Right renal cortex interstitium (tissue), 3 donors: ENCODE measurements at regions not wholly inside any gene's neighbourhood (a gene's known extent, or its start where the extent isn't known, plus 50 kb on each side); places are given as distances from the start of the nearest gene placed in this dataset.
"Not testable (repeated sequence)": the region's sequence is repeated elsewhere in the genome, so short reads cannot be mapped to it uniquely, and the experiment has no call there.

Source experiments
- DNase-seq, 3 donors: peaks; one replicate each; pipeline ENCODE4 v3.0.0-alpha.2; 2013; ENCODE audit warnings: low read depth in 3 of 3, low spot score in 2 of 3

DNA sequence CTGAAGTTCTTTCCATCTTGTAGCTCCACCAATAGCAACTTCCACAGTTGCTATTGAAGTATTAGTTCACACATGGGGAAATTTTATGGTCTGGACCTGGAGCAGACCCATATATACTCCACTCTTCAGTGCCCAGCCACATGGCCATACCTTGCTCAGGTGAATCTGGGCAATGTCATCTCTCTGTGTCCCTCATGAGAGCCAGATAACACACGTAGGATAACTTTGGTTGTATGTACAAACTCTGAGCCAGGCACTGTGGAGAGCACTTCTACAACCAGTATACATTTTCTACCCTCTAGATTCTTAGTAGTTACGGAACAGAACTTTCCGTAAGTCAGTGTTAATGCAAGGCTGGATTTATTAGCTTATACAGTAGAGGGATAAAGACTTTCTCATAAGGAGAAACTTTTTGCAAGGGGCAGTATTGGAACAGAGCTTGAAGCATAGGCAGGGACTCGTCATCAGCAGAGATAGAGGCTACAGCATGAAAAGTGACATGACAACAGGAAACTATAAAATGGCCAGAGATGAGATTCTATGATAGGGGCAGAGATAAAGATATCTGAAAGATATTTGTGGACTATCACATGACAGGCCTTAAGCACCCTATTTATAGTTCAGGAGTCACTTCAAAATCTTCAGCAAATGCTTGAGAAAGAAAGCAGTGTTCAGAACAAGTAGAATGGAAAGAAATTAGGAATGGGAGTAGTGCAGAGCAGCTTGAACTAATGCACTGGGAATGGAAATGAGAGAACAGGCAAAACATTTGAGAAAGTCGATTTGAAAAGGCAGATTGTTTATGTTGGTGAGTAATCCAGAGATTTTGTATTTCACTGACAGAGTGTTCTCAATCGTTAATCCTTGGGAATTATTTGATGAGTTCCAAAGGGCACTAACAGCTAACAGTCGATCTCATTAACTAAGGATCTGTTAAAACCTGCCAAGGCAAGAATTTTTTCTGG, 481.8 kb downstream of the USP25 start:
- no peak for DNase-seq

DNA sequence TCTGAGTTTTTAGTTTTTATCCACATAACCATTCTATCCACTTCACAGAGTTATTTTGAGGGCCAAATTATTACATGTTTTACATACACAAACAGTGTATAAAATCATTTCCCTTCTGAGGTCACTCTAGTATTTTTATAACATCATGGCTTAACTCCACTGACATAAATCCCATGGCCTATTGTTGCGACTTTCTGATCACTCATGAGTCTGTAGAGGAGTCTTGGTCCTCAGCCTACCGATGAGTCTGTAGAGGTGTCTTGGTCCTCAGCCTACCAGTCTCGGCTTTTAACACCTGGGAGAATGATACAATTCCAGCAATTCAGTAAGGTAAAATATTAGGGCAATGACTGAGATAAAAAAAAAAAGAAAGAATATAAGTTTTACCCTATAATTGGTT, 483.7 kb downstream of the USP25 start:
- no peak for DNase-seq

DNA sequence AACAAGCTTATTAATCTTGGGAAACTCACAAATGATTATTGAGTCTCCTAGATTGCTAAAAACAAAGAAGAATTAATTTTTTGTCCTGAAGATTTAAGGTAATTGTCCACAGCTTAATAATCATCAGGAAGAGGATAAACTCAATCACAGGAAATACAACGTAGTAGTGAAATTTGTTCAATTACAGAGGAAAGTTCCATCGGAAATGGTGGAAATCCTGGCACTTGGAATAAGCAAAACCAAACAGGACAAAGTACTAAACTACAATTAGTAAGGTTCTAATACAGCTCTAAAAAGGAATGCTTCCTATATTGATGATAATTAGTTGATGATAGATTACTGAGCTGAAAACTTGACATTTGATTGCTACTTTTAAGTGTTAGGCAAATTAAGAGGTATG, 485.4 kb downstream of the USP25 start:
- no peak for DNase-seq

DNA sequence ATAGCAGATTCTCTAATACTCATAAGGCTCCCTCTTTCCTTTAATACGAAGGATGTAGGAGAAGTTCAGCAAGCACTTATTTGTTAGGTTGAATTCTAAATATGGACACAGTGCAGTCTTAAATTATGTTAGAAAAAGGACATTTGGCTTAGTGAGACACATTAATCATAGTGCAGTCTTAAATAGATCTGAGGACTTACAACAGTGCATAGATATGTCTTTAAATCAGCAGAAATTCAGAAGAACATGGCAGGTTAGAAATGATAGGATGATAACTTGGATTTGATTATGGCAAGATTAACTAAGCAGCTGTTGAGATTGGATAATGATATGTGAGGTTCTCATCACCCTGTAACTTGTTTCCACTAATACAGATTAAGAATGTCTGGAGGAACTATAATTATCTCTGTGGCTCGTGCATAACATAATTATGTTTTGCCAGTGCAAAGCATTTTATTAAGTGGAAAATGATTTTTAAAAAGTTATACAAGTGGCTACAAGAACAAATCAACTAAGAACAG, 485.9 kb downstream of the USP25 start:
- no peak for DNase-seq

DNA sequence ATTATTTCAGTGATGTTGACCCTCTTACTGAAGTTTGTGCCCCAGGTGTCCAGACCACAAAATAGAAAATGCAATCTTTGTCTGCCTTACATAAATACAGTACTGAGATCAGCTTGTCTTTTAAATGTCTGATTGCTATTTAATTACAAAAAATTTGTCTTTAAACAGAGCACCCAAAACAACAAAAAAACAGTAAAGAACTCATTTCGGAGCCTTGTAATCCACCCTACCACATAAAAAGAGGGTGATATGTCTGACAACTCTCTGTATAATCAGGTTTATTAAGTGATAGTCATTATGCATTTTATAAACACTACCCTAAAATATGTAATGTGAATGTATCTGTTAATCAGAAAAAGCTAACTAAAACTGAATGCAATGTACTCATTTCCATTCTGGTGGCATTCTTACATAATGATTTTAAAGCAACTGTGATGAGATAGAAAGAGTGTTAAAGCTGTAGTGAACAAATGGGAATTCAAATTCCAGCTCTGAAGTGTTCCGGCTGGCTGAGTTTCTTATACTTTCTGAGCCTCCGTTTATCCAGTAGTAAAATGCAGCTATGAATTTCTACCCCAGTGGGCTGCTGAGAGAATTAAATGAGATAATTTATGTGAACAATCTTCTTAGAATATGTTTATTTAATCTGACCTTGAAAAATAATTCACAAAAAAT, 486.6 kb downstream of the USP25 start:
- no peak for DNase-seq

DNA sequence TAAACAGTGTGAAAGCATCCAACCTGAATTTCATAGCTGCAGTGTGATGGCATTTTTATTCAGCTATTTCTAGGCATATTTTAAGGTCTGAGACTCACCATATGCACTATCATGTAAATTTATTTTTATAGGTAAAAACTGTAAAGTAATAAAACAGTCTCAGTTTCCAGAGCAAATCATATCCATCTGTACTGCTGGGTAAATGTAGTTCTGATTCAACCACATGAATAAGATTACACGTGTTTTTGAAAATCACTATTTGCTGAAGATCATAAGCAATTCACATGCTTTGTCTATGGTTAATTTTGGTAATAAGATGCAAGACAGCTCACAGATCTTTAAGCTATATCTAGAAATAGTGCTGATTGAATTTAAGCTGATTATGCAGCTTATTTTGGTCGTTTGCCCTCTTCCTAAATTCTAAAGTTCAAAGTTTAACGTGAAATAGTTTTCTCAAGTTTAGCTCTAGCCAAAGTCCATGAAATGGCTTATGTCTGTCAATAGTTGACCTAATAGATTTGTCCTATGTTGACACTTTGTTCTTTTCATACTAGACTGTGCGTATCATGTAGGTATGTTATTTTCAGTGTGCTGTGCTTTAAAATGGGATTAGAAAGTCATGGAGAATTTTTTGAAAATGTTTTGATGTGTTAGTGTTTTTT, 489.0 kb downstream of the USP25 start:
- DNase-seq: no peak

DNA sequence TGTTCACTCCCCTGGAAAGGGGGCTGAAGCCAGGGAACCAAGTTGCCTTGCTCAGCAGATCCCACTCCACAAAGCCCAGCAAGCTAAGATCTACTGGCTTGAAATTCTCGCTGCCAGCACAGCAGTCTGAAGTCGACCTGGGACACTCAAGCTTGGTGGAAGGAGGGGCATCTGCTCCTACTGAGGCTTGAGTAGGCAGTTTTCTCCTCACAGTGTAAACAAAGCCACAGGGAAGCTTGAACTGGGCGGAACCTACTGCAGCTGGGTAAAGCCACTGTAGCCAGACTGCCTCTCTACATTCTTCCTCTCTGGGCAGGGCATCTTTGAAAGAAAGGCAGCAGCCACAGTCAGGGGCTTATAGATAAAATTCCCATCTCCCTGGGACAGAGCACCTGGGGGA, 495.0 kb downstream of the USP25 start:
- DNase-seq: not testable (repeated sequence)

DNA sequence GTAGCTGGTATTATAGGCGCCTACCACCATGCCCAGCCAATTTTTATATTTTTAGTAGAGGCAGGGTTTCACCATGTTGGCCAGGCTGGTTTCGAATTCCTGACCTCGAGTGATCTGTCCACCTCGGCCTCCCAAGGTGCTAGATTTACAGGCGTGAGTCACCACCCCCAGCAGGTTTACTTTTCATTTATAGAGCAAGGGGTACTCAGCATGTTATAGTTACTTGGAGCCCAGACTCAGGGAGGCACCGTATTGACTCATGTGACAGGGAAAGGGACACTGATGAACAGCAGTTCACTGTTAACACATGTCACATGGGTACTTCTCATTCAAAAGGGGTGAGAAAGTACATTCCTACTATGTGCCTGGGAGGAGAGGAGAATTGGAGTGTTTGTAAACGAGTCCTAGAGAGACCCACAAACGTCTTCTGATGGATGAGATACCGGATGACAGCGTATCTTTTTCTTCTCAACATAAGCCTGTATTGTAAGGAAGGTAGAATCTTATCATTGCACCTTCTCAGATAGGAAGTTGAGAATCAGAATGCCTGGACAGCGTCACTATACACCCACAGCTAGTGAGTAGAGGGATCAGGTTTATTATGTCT, 510.0 kb downstream of the USP25 start:
- DNase-seq: no peak

DNA sequence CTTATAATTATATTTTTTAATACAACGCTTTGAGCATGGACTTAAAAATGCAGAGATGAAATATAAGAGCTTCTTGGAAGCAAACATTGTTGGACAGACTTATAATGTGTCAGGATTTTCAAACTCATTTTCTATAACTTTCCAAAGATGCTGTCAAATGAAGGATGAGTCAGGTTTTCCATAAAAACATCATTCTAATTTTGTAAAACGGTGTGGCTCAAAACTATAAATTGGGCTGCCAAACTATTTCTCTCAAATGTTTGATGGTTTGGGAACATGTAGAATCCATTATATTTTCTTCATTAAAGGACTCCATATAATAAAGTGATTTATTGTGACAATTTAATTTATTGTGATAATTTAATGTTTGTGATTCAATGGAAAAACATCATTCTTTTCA, 511.2 kb downstream of the USP25 start:
- DNase-seq: no peak

DNA sequence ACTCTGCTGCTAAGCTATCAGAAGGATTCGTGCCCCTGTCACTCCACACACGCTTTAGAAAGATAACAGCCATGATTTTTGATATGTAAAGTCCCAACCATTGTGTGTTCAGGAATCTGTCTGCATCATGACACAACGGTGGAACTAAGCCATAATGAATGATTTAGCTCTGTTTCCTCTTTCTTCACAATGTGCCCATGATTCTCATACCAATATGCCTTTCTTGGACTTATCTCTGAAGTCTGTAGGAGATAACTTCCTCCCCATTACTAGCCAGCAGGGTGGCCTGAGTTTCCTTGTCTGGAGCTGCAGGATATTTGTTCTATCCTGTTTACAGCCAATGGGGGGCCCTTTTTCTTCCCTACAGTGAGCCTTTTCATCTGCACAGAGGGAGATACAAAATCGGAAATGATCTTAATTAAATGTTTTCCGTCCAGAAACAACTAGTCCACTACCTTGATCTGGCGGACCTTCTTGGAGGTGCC, 511.7 kb downstream of the USP25 start:
- DNase-seq: no peak

DNA sequence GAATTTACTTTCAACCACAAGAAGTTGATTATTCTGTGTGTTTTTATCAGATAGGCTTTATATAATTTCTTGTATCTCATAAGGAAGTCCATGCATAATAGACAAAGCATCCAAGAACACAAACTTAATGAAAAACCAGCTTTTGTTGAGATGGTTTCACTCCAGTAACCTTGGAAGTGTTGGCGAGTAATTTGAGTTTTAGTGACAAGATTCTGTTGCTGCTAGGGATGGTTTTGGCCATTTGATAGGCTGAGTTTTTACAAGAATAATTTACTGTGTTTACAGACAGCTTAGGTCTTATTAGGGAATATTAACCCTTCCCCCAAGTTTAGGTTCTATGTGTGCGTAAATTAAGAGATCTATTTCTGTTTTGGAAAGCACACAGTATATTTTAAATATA, 513.6 kb downstream of the USP25 start:
- no peak for DNase-seq

DNA sequence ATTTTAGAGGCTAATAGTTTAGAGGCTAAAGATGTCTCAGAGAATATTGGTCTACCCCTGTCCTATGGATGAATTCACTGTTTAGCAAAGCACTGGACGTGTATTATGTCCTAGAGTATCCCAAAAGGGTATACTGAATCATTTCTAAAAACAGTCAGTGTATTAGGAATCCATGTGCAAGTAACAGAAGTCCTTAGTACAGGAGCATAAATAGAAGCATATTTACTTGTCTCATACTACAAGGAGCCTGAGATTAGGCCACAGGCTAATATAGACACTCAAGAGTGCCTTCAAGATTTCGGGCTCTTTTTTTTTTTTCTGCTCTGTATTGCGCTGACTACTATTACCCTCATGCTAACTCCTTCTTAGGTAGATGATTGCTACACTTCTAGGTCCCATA, 518.9 kb downstream of the USP25 start:
- no peak for DNase-seq

DNA sequence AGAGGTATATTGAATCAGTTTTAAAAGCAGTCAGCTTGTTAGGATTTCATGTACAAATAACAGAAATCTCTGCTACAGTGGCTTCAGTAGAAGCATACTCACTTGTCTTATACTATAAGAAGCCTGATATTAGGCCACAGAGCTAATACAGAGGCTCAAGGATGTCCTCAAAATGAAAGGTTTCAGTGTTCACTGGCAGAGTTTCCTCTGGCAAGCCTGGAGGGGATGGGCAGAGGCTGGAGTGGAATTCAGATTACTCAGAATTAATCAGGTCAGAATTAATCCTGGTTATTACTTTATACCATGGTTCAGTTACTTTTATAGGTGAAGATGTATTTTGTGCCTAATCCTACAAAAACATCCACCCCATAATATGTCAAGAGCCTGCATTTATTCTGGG, 520.5 kb downstream of the USP25 start:
- no peak for DNase-seq

DNA sequence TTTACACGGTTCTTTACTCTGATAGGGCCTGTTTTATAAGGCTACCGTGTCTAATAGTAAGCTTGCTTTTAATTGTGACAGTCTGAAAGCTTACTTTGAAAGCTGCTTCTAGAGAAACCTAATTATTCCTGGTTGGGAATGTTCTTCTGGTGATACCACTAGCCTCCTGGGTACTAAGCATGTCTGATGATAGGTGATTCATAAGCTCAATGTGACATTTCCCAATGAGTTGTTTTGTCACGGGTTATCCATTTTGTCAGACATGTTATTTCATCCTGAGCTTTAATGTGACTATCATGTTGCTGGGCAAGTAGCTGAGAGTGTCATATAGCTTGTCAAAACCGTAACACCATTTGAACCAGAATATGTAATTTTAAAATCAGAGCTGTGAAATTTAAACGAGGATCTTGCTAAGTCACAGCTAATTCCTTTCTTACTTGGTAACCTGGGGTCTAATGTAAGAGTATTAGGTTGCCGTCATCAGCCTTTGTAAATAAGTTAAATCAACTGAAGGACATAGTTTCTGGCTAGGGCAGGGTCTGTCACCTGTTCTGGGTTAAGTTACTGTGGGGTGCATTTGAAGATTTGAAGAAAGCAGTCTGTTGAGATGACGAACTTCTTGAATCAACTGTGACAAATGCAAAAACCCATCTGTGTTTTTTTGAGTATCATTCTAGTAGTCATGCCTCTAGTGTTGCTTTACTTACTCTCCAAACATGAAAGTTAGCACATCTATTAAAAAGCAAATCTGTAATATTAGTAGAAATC, 529.2 kb downstream of the USP25 start:
- no peak for DNase-seq

DNA sequence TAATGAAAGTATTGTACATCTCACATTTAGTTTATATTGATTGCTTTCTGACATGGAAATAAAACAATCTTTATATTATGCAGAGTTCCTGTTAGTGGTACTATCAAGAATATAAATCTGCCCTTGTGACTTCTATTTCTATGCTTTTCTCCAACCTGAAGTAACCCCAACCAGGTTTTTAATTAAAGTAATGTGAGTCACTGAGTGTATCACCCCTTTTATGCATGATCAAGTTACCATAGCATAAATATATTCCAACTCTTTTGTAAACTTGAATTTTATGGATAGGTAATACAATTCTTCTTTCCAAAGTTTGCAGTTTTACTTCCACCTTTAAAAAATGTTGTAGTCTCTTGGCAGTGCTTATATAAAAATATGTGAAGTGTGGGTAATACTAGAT, 532.3 kb downstream of the USP25 start:
- DNase-seq: no peak

DNA sequence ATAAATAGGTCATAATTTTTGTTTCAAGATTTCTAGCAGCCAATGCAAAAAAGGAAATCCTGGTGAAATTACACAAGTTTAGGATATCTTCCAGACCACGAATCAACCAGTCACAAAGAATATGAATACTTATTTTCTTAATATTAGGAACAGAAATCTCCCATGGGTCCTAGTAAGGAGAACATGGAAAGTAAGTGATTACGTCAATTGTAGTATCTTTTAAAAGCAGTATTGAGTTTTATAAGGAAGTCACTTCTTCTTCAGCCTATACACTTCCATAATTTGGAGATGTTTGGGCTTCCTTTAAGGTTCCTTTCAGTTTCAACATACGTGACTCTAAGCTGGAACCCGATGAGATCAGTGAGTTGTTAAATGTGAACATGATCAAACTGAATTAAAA, 534.5 kb downstream of the USP25 start:
- DNase-seq: no peak

DNA sequence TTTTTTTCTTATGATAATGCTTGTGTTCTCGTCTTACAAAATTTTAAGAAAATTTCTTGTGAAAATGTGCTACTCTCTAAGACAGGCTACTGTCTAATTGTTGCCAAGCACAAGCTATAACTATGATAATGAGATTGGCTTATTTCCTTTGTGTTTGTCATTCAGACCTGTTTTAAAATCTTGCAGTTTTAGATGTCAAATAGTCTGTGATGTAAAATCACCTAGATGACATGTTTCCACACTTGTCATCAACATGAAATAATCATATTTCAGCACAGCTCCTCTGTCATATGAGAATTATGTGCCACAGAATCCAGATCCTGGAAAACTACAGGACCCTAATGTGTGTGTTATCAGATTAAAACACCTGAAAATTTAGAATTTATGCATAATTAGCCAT, 539.7 kb downstream of the USP25 start:
- no peak for DNase-seq

DNA sequence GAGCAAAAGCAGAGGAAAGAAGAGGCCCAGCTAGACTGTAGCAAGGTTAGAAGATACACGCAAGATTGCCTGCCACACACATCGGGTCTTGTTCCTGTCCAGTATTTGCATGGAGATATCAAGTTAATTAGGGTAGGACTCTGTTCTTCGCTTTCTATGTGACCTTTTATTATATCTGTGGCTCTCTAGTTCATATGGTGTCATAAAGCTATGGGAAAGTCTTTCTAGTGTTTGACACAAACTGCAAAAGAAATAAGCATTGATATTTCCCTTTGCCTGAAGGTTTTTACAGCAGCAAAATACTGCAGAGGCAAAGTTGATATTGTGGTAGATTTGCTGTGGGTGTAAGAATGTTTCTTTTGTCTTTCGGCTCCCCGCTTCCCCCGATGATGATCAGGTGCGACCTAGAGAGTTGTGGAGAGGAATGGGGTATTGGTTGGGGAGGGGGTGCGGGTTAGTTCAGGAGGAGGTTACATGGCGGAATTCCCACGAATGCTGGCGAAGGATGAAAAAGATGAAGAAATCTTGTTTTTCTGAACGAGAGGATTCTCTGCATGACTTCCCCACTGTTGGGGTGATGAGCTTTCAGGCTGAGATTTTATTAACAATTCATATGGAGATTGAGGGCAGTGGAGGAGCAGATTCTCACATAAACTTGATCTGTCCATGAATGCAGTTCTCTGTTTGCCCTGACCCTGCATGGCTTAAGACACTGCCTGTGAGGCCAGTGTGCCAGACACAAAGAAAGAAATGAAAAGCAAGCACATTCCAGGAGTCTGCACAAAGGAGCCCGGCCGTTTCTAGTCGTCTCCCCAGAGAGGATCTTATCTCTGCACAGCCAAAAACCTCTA, 550.2 kb downstream of the USP25 start:
- DNase-seq: peak in 1 of 3 donors; percentile 25

DNA sequence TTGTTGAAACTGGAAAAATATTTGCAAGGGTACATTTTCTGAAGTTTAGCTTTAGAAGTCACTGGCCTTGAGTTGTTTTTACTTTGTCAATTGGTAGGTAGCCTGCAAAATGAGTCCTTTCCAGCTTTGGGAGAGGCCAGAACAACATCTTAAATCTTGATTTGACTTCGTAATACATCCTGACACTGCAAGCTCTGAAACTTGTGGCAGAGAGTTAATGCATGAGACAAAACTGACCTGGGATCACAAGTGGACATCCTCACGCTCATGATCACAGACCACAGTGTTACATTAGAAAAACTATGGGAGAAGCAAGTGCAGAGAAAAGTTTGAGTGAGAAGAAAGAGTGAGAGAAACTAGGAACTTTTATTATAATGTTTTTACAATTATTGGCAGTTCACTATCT, 550.9 kb downstream of the USP25 start:
- DNase-seq: no peak
